Mammary epithelial cell (primary cell): ENCODE measurements at regions not wholly inside any gene's neighbourhood (a gene's known extent, or its start where the extent isn't known, plus 50 kb on each side); places are given as distances from the start of the nearest gene placed in this dataset.

Experiments
- EZH2 ChIP-seq: IDR thresholded peaks from 2 replicates; pipeline ENCODE4 v1.6.1; 2012; ENCODE audit warnings: low read length, inconsistent platforms, borderline replicate concordance
- TF ChIP-seq, protein P1 (sequence below), 2 donors: IDR thresholded peaks in 1 of 2; conservative IDR thresholded peaks in 1 of 2; 2 replicates each; pipeline ENCODE4 v1.5.1; 2011 to 2012; ENCODE audit warnings: inconsistent platforms in 2 of 2, low read length in 2 of 2, mild to moderate bottlenecking in 2 of 2, control low read depth in 1 of 2, low read depth in 1 of 2; ENCODE audit not compliant: insufficient read depth in 1 of 2; ENCODE audit errors: extremely low read depth in 1 of 2

DNA sequence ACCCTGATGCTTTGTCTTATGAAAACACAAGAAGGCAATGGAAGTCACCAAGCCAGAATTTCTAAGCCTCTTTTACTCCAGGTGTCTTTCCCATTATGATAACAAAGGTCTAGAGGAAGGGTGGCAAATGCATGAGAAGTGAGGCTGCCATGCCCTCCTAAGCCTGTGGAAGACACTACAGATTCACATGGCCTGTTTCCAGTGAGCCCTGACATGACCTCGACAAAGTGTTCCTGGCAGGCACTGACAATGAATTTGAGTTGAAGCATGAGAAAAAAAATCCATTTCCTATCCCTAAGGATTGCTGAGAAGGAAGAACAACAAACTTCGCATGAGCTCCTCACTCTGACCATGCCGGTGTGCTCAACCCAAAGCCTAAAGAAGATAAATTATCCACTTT lies 268.0 kb downstream of the HTR7 start:
- TF ChIP-seq, protein P1, sequence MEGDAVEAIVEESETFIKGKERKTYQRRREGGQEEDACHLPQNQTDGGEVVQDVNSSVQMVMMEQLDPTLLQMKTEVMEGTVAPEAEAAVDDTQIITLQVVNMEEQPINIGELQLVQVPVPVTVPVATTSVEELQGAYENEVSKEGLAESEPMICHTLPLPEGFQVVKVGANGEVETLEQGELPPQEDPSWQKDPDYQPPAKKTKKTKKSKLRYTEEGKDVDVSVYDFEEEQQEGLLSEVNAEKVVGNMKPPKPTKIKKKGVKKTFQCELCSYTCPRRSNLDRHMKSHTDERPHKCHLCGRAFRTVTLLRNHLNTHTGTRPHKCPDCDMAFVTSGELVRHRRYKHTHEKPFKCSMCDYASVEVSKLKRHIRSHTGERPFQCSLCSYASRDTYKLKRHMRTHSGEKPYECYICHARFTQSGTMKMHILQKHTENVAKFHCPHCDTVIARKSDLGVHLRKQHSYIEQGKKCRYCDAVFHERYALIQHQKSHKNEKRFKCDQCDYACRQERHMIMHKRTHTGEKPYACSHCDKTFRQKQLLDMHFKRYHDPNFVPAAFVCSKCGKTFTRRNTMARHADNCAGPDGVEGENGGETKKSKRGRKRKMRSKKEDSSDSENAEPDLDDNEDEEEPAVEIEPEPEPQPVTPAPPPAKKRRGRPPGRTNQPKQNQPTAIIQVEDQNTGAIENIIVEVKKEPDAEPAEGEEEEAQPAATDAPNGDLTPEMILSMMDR (conservative IDR thresholded peaks at IDR 0.05 in 1 of 2, IDR thresholded peaks at IDR 0.05 in 1 of 2; ENCODE audit: extremely low read depth in 1 of 2, insufficient read depth in 1 of 2, low read depth in 1 of 2, low read length in 2 of 2): no peak
- TF ChIP-seq EZH2: no peak
